ENCODE measurements at regions not wholly inside any gene's neighbourhood (a gene's known extent, or its start where the extent isn't known, plus 50 kb on each side); places are given as distances from the start of the nearest gene placed in this dataset.

DNA sequence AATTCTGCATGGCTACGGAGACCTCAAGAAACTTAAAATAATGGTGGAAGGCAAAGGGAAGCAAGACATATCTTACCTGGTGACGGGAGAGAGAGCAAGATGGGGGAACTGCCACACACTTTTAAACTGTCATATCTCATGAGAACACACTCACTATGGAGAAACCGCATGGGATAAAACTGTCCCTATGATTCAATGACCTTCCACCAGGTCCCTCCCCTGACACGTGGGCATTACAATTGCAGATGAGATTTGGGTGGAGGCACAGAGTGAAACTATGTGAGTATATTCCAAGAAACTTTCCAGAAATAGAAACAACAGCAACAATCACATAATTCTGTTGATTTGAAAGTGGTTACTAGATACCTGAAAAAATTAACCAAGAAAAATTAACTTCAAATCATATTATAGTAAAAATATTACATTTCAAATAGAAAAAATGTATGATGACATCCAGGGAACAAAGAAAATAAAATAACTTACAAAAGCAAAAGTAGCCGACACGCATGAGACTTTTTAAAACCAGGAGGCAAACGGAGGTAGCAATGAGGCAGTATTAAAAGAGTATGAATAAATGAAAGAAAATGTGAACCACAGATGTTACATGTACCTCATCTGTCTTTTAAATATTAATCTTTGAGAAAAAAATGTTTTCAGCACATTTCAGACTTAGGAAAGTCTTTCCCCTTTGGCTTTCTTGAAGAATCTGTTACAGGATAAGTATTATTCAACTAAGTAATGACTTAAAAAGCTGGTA is 879.5 kb downstream of the TECRL start:
- TF ChIP-seq CTCF (IDR thresholded peaks at IDR 0.05) (no peak), POLR2A (IDR thresholded peaks at IDR 0.05) (no peak)
